ENCODE measurements at regions not wholly inside any gene's neighbourhood (a gene's known extent, or its start where the extent isn't known, plus 50 kb on each side); places are given as distances from the start of the nearest gene placed in this dataset.

GRCh38 chr3:127093312-127093711 is 99.6 kb upstream of the PRR23E start (continued):
- TF ChIP-seq, protein P1, sequence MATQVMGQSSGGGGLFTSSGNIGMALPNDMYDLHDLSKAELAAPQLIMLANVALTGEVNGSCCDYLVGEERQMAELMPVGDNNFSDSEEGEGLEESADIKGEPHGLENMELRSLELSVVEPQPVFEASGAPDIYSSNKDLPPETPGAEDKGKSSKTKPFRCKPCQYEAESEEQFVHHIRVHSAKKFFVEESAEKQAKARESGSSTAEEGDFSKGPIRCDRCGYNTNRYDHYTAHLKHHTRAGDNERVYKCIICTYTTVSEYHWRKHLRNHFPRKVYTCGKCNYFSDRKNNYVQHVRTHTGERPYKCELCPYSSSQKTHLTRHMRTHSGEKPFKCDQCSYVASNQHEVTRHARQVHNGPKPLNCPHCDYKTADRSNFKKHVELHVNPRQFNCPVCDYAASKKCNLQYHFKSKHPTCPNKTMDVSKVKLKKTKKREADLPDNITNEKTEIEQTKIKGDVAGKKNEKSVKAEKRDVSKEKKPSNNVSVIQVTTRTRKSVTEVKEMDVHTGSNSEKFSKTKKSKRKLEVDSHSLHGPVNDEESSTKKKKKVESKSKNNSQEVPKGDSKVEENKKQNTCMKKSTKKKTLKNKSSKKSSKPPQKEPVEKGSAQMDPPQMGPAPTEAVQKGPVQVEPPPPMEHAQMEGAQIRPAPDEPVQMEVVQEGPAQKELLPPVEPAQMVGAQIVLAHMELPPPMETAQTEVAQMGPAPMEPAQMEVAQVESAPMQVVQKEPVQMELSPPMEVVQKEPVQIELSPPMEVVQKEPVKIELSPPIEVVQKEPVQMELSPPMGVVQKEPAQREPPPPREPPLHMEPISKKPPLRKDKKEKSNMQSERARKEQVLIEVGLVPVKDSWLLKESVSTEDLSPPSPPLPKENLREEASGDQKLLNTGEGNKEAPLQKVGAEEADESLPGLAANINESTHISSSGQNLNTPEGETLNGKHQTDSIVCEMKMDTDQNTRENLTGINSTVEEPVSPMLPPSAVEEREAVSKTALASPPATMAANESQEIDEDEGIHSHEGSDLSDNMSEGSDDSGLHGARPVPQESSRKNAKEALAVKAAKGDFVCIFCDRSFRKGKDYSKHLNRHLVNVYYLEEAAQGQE (IDR thresholded peaks at IDR 0.05) = no peak
- TF ChIP-seq FOXA1 (IDR thresholded peaks at IDR 0.05) (no peak), SP1 (IDR thresholded peaks at IDR 0.05) (no peak), FOXA2 (IDR thresholded peaks at IDR 0.05) (no peak)

GRCh38 chr3:127095774-127096173 is 97.2 kb upstream of the PRR23E start:
- no peak overlapping the region for H3K9ac ChIP-seq (ENCODE audit: low read depth in 1 of 2, low read length in 2 of 2)
- DNase-seq (ENCODE audit: low spot score) = no peak

DNA sequence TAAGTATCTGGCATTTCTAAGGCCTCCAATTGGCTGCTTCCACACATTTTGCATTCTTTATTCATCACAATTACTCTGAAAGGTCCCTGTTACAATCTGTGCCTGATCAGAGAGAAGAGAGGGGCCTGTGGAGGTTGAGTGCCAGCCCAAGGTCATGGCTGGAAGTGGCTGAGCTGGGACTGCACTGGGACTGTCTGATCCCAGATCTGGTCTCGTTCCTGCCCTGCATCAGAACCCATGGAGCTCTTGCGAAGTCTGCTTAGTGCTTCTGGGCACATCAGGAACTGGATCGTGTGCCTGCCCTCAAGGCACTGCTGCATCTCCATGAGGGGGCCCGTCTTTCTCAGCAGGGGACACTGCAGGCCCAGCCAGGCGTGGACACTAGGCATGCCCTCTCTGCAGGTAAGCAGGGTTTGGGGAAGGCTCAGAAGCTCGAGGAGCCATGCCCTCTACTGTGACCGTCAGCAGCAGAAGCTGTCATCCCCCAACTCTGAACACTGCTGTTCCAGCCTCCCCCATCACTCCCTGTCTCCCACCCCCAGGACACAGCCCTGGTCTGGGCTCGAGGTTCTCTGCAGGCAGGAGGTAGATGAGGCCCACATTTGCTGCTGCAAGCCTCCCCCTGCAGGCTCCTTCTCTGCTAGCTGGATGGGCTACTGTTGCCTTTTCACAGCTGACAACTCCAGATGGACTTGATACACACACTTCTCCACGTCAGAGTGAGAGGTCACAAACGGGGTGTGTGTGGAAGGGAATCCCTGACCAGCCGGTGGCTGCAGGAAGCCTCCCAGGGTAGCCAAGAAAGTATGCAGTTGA is 96.5 kb upstream of the PRR23E start:
- H3K9ac ChIP-seq (ENCODE audit: low read depth in 1 of 2, low read length in 2 of 2) = no peak overlapping the region
- H3K27me3 ChIP-seq (ENCODE audit: control insufficient read depth in 4 of 4, insufficient read depth in 4 of 4, low read length in 3 of 4) = no peaks in the 10 kb centered on the region
- DNase-seq (ENCODE audit: low spot score) = no peak
- no peak overlapping the region for H3K27ac ChIP-seq (ENCODE audit: low read depth in 1 of 2, low read length in 2 of 2)
- no peaks in the 10 kb centered on the region for H3K36me3 ChIP-seq (ENCODE audit: control insufficient read depth in 4 of 4, insufficient read depth in 3 of 4, low read depth in 1 of 4, low read length in 3 of 4)
- no peak overlapping the region for H3K4me3 ChIP-seq (ENCODE audit: low read depth in 1 of 3, low read length in 3 of 3)
- H3K4me1 ChIP-seq (ENCODE audit: control insufficient read depth in 4 of 4, insufficient read depth in 4 of 4, low read length in 3 of 4) = no peaks in the 10 kb centered on the region
- WGBS = 77% methylated on average over 11 of the region's 11 CpGs
- peaks cover 0 to 2% (median 0%) of the 10 kb centered on the region in 4 donors for H3K9me3 ChIP-seq (ENCODE audit: control insufficient read depth in 4 of 4, low read length in 3 of 4)
- TF ChIP-seq FOXA1 (IDR thresholded peaks at IDR 0.05) (no peak), FOXA2 (IDR thresholded peaks at IDR 0.05) (no peak), SP1 (IDR thresholded peaks at IDR 0.05) (no peak), TAF1 (conservative IDR thresholded peaks at IDR 0.05) (no peak), NR2F2 (IDR thresholded peaks at IDR 0.05) (no peak), JUND (IDR thresholded peaks at IDR 0.05) (no peak), YY1 (IDR thresholded peaks at IDR 0.05) (no peak), RXRA (IDR thresholded peaks at IDR 0.05) (no peak), ATF3 (IDR thresholded peaks at IDR 0.05) (no peak)
- TF ChIP-seq, protein P2, sequence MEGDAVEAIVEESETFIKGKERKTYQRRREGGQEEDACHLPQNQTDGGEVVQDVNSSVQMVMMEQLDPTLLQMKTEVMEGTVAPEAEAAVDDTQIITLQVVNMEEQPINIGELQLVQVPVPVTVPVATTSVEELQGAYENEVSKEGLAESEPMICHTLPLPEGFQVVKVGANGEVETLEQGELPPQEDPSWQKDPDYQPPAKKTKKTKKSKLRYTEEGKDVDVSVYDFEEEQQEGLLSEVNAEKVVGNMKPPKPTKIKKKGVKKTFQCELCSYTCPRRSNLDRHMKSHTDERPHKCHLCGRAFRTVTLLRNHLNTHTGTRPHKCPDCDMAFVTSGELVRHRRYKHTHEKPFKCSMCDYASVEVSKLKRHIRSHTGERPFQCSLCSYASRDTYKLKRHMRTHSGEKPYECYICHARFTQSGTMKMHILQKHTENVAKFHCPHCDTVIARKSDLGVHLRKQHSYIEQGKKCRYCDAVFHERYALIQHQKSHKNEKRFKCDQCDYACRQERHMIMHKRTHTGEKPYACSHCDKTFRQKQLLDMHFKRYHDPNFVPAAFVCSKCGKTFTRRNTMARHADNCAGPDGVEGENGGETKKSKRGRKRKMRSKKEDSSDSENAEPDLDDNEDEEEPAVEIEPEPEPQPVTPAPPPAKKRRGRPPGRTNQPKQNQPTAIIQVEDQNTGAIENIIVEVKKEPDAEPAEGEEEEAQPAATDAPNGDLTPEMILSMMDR (IDR thresholded peaks at IDR 0.05; ENCODE audit: low read depth, low read length, missing input control) = no peak
- TF ChIP-seq, protein P1 (IDR thresholded peaks at IDR 0.05) = no peak
- TF ChIP-seq, protein P3, sequence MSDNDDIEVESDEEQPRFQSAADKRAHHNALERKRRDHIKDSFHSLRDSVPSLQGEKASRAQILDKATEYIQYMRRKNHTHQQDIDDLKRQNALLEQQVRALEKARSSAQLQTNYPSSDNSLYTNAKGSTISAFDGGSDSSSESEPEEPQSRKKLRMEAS (IDR thresholded peaks at IDR 0.05) = no peak

More at GRCh38 chr3:127095774-127096173, 97.2 kb upstream of the PRR23E start:
- Histone ChIP-seq H3K27me3 (ENCODE audit: control insufficient read depth in 4 of 4, insufficient read depth in 4 of 4, low read length in 3 of 4) (no peaks in the 10 kb centered on the region), H3K36me3 (ENCODE audit: control insufficient read depth in 4 of 4, insufficient read depth in 3 of 4, low read depth in 1 of 4, low read length in 3 of 4) (no peaks in the 10 kb centered on the region), H3K27ac (ENCODE audit: low read depth in 1 of 2, low read length in 2 of 2) (no peak overlapping the region), H3K4me1 (ENCODE audit: control insufficient read depth in 4 of 4, insufficient read depth in 4 of 4, low read length in 3 of 4) (no peaks in the 10 kb centered on the region), H3K4me3 (ENCODE audit: low read depth in 1 of 3, low read length in 3 of 3) (no peak overlapping the region), H3K9me3 (ENCODE audit: control insufficient read depth in 4 of 4, low read length in 3 of 4) (peaks cover 0 to 2% (median 0%) of the 10 kb centered on the region in 4 donors)
- 79% methylated on average over 4 of the region's 4 CpGs for WGBS
- no peak for TF ChIP-seq FOXA1 (IDR thresholded peaks at IDR 0.05)
- no peak for TF ChIP-seq RXRA (IDR thresholded peaks at IDR 0.05)
- TF ChIP-seq SP1 (IDR thresholded peaks at IDR 0.05) = no peak
- no peak for TF ChIP-seq ATF3 (IDR thresholded peaks at IDR 0.05)
- TF ChIP-seq NR2F2 (IDR thresholded peaks at IDR 0.05) = no peak
- TF ChIP-seq, protein P2 (IDR thresholded peaks at IDR 0.05; ENCODE audit: low read depth, low read length, missing input control) = no peak
